ENCODE measurements at regions not wholly inside any gene's neighbourhood (a gene's known extent, or its start where the extent isn't known, plus 50 kb on each side); places are given as distances from the start of the nearest gene placed in this dataset.

- no peaks in the 10 kb centered on the region for H3K36me3 ChIP-seq (ENCODE audit: control insufficient read depth, insufficient read depth, low read length)
- H3K9me3 ChIP-seq (ENCODE audit: control insufficient read depth, insufficient read depth, low read depth, low read length) = no peaks in the 10 kb centered on the region
- no peak overlapping the region for H3K9ac ChIP-seq (ENCODE audit: low read length)
- 0 out of 2 replicates have a peak, but pooled peaks cover 3% of the 10 kb centered on the region for H3K27me3 ChIP-seq (ENCODE audit: control insufficient read depth, insufficient read depth, low read length)
- H3K27ac ChIP-seq (ENCODE audit: low read depth, low read length) = no peak overlapping the region
- no peak overlapping the region for H3K4me3 ChIP-seq (ENCODE audit: low read depth, low read length)
- H3K4me1 ChIP-seq (ENCODE audit: control insufficient read depth, insufficient read depth, low read length) = peaks cover 29% of the 10 kb centered on the region
These were observed 117.3 kb downstream of the TTC32 start for GRCh38 chr2:19784456-19784855.

GRCh38 chr2:19783935-19784334 lies 117.8 kb downstream of the TTC32 start:
- Histone ChIP-seq H3K4me1 (ENCODE audit: control insufficient read depth, insufficient read depth, low read length) (peaks cover 29% of the 10 kb centered on the region), H3K27me3 (ENCODE audit: control insufficient read depth, insufficient read depth, low read length) (0 out of 2 replicates have a peak, but pooled peaks cover 3% of the 10 kb centered on the region), H3K36me3 (ENCODE audit: control insufficient read depth, insufficient read depth, low read length) (no peaks in the 10 kb centered on the region), H3K4me3 (ENCODE audit: low read depth, low read length) (no peak overlapping the region), H3K27ac (ENCODE audit: low read depth, low read length) (no peak overlapping the region), H3K9ac (ENCODE audit: low read length) (no peak overlapping the region), H3K9me3 (ENCODE audit: control insufficient read depth, insufficient read depth, low read depth, low read length) (no peaks in the 10 kb centered on the region)

DNA sequence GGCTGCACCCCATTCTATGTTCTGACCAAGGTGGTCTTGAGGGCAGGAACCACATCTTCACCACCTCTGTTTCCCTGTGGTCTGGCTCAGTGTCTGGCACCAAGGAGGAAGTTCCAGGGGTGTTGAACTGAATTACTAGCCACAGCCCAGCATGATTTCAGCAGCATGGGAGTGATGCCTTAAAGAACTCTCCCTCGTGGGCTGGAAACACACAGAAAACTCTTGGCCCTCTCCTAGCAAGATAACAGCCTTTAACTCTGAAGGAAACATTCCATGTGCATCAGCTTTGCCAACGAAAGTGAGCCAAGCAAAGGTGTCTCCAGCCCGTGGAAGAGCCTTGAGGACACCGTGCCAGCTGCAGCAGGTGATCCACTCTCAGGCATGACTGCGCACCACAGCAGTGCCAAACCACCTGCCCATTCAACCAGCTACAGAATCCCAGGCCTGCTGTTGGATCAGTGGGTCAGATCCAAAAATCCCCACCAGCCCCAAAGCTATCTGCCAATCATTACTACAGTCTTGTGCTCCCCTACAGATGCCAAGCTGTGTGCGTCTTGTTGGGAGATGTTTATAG lies 124.8 kb downstream of the TTC32 start:
- H3K9ac ChIP-seq (ENCODE audit: low read length) = no peak overlapping the region
- H3K27ac ChIP-seq (ENCODE audit: low read depth, low read length) = no peak overlapping the region
- no peak overlapping the region for H3K4me3 ChIP-seq (ENCODE audit: low read depth, low read length)
- H3K9me3 ChIP-seq (ENCODE audit: control insufficient read depth, insufficient read depth, low read depth, low read length) = no peaks in the 10 kb centered on the region
- H3K4me1 ChIP-seq (ENCODE audit: control insufficient read depth, insufficient read depth, low read length) = peaks cover 25% of the 10 kb centered on the region
- H3K36me3 ChIP-seq (ENCODE audit: control insufficient read depth, insufficient read depth, low read length) = no peaks in the 10 kb centered on the region
- peaks cover 20% of the 10 kb centered on the region; the same call in 1 of the 2 replicates for H3K27me3 ChIP-seq (ENCODE audit: control insufficient read depth, insufficient read depth, low read length)

DNA sequence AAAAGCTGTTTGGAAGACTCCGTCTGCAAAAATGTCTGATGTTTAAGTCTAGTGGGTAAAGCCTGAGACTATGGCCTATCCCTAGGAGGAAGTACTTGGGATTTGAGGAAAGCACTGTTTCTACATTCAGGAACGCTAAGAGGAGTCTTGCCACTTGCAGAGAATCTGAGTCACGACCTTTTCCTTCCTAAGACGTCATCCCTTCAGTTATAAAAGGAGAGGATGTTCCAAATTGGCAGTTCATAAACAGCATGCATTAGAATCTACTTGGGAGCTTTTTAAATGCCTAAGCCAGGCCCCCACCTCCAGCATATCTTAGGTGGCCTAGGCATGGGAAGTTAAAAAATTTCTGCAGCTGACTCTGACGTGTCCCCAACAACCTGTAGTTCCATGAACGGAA lies 125.9 kb downstream of the TTC32 start:
- Histone ChIP-seq H3K27me3 (ENCODE audit: control insufficient read depth, insufficient read depth, low read length) (peaks cover 17% of the 10 kb centered on the region; the same call in 1 of the 2 replicates), H3K4me1 (ENCODE audit: control insufficient read depth, insufficient read depth, low read length) (peaks cover 25% of the 10 kb centered on the region), H3K9me3 (ENCODE audit: control insufficient read depth, insufficient read depth, low read depth, low read length) (no peaks in the 10 kb centered on the region), H3K36me3 (ENCODE audit: control insufficient read depth, insufficient read depth, low read length) (no peaks in the 10 kb centered on the region), H3K4me3 (ENCODE audit: low read depth, low read length) (no peak overlapping the region), H3K27ac (ENCODE audit: low read depth, low read length) (no peak overlapping the region), H3K9ac (ENCODE audit: low read length) (no peak overlapping the region)

DNA sequence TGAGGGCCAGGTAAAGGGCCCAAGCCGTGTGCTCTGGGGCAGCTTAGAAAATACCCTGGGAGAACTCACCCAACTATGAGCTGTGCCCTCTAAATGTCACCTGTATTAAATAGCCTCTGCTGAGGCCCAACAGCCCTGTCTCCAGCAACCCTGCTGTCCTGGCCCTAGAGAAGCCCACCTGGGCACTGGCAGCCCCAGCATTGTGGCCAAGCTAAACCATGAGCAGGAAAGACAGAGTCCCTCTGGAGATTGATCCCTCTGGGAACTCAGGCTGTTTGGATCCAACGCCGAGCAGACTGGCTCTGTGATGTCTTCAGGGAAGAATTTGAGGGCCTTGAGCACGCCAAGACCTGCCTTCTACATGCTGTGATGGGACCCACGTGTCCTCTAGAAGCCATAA lies 126.5 kb downstream of the TTC32 start:
- H3K9ac ChIP-seq (ENCODE audit: low read length) = no peak overlapping the region
- H3K9me3 ChIP-seq (ENCODE audit: control insufficient read depth, insufficient read depth, low read depth, low read length) = no peaks in the 10 kb centered on the region
- no peak overlapping the region for H3K27ac ChIP-seq (ENCODE audit: low read depth, low read length)
- no peak overlapping the region for H3K4me3 ChIP-seq (ENCODE audit: low read depth, low read length)
- H3K36me3 ChIP-seq (ENCODE audit: control insufficient read depth, insufficient read depth, low read length) = no peaks in the 10 kb centered on the region
- H3K27me3 ChIP-seq (ENCODE audit: control insufficient read depth, insufficient read depth, low read length) = peaks cover 17% of the 10 kb centered on the region; the same call in 1 of the 2 replicates
- peaks cover 25% of the 10 kb centered on the region for H3K4me1 ChIP-seq (ENCODE audit: control insufficient read depth, insufficient read depth, low read length)

- Histone ChIP-seq H3K9ac (ENCODE audit: low read length) (no peak overlapping the region), H3K9me3 (ENCODE audit: control insufficient read depth, insufficient read depth, low read depth, low read length) (no peaks in the 10 kb centered on the region), H3K4me3 (ENCODE audit: low read depth, low read length) (peak overlapping the region; percentile 20; the same call in 1 of the 2 replicates), H3K27ac (ENCODE audit: low read depth, low read length) (no peak overlapping the region), H3K4me1 (ENCODE audit: control insufficient read depth, insufficient read depth, low read length) (peaks cover 25% of the 10 kb centered on the region), H3K36me3 (ENCODE audit: control insufficient read depth, insufficient read depth, low read length) (no peaks in the 10 kb centered on the region), H3K27me3 (ENCODE audit: control insufficient read depth, insufficient read depth, low read length) (peaks cover 17% of the 10 kb centered on the region; the same call in 1 of the 2 replicates)
These were observed 127.0 kb downstream of the TTC32 start for GRCh38 chr2:19774805-19775176.

- no peak overlapping the region for H3K27ac ChIP-seq (ENCODE audit: low read depth, low read length)
- peaks cover 25% of the 10 kb centered on the region for H3K4me1 ChIP-seq (ENCODE audit: control insufficient read depth, insufficient read depth, low read length)
- H3K27me3 ChIP-seq (ENCODE audit: control insufficient read depth, insufficient read depth, low read length) = peaks cover 17% of the 10 kb centered on the region; the same call in 1 of the 2 replicates
- H3K9me3 ChIP-seq (ENCODE audit: control insufficient read depth, insufficient read depth, low read depth, low read length) = no peaks in the 10 kb centered on the region
- H3K4me3 ChIP-seq (ENCODE audit: low read depth, low read length) = no peak overlapping the region
- no peak overlapping the region for H3K9ac ChIP-seq (ENCODE audit: low read length)
- no peaks in the 10 kb centered on the region for H3K36me3 ChIP-seq (ENCODE audit: control insufficient read depth, insufficient read depth, low read length)
These were observed 128.8 kb downstream of the TTC32 start for GRCh38 chr2:19772981-19773380.

GRCh38 chr2:19769513-19769912 lies 132.3 kb downstream of the TTC32 start:
- Histone ChIP-seq H3K4me3 (ENCODE audit: low read depth, low read length) (no peak overlapping the region), H3K27ac (ENCODE audit: low read depth, low read length) (no peak overlapping the region), H3K9me3 (ENCODE audit: control insufficient read depth, insufficient read depth, low read depth, low read length) (no peaks in the 10 kb centered on the region), H3K4me1 (ENCODE audit: control insufficient read depth, insufficient read depth, low read length) (peaks cover 12% of the 10 kb centered on the region), H3K36me3 (ENCODE audit: control insufficient read depth, insufficient read depth, low read length) (no peaks in the 10 kb centered on the region), H3K27me3 (ENCODE audit: control insufficient read depth, insufficient read depth, low read length) (no peaks in the 10 kb centered on the region; the same call in 1 of the 2 replicates), H3K9ac (ENCODE audit: low read length) (no peak overlapping the region)

DNA sequence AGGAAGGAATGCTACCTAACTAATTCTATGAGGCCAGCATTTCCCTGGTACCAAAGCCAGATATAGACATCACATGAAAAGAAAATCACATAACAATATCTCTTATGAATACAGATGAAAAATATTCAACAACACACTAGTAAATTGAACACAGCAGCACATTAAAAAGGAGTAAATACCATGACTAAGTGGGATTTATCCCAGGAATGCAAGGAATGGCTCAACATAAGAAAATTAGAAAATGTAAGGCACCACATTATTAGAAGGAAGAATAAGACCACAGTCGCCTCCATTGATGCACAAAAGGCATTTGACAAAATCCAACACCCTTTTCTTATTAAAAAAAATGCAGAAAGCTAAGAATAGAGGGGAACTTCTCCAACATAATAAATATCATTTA lies 133.9 kb downstream of the TTC32 start:
- no peak overlapping the region for H3K27ac ChIP-seq (ENCODE audit: low read depth, low read length)

GRCh38 chr2:19764998-19765397 lies 136.8 kb downstream of the TTC32 start:
- H3K9ac ChIP-seq (ENCODE audit: low read length) = no peak overlapping the region
- no peak overlapping the region for H3K27ac ChIP-seq (ENCODE audit: low read depth, low read length)
- no peaks in the 10 kb centered on the region for H3K4me1 ChIP-seq (ENCODE audit: control insufficient read depth, insufficient read depth, low read length)
- H3K27me3 ChIP-seq (ENCODE audit: control insufficient read depth, insufficient read depth, low read length) = no peaks in the 10 kb centered on the region
- no peaks in the 10 kb centered on the region for H3K9me3 ChIP-seq (ENCODE audit: control insufficient read depth, insufficient read depth, low read depth, low read length)
- no peak overlapping the region for H3K4me3 ChIP-seq (ENCODE audit: low read depth, low read length)
- H3K36me3 ChIP-seq (ENCODE audit: control insufficient read depth, insufficient read depth, low read length) = no peaks in the 10 kb centered on the region

More for the DNA sequence above, 133.9 kb downstream of the TTC32 start:
- H3K9ac ChIP-seq (ENCODE audit: low read length) = no peak overlapping the region
- no peaks in the 10 kb centered on the region for H3K4me1 ChIP-seq (ENCODE audit: control insufficient read depth, insufficient read depth, low read length)
- no peak overlapping the region for H3K4me3 ChIP-seq (ENCODE audit: low read depth, low read length)
- H3K9me3 ChIP-seq (ENCODE audit: control insufficient read depth, insufficient read depth, low read depth, low read length) = no peaks in the 10 kb centered on the region
- no peaks in the 10 kb centered on the region for H3K36me3 ChIP-seq (ENCODE audit: control insufficient read depth, insufficient read depth, low read length)
- no peaks in the 10 kb centered on the region; the same call in 1 of the 2 replicates for H3K27me3 ChIP-seq (ENCODE audit: control insufficient read depth, insufficient read depth, low read length)

DNA sequence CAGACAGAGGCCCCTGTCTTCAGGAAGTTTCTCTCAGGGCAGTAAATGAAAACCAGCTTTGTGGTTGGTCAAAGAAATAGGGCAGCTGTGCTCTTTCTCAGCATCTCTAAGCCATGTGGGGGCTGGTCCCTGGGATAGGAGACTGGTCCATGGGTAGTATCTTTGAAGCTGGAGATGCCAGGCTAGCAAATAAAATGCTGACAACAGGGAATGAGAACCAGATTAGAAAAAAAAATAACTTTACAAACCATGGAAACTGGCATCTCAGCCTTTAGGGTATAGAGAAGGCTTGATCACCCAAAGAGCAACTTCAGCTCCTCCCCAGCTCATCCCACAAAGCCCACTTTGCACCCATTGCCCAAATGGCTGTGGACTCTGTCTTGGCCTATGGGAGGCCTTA lies 138.1 kb downstream of the TTC32 start:
- no peaks in the 10 kb centered on the region for H3K4me1 ChIP-seq (ENCODE audit: control insufficient read depth, insufficient read depth, low read length)
- no peaks in the 10 kb centered on the region for H3K27me3 ChIP-seq (ENCODE audit: control insufficient read depth, insufficient read depth, low read length)
- H3K27ac ChIP-seq (ENCODE audit: low read depth, low read length) = no peak overlapping the region
- no peaks in the 10 kb centered on the region for H3K36me3 ChIP-seq (ENCODE audit: control insufficient read depth, insufficient read depth, low read length)
- H3K9me3 ChIP-seq (ENCODE audit: control insufficient read depth, insufficient read depth, low read depth, low read length) = no peaks in the 10 kb centered on the region
- no peak overlapping the region for H3K9ac ChIP-seq (ENCODE audit: low read length)
- H3K4me3 ChIP-seq (ENCODE audit: low read depth, low read length) = no peak overlapping the region

All from HUES6 (cell line).